ENCODE measurements at regions not wholly inside any gene's neighbourhood (a gene's known extent, or its start where the extent isn't known, plus 50 kb on each side); places are given as distances from the start of the nearest gene placed in this dataset.

DNA sequence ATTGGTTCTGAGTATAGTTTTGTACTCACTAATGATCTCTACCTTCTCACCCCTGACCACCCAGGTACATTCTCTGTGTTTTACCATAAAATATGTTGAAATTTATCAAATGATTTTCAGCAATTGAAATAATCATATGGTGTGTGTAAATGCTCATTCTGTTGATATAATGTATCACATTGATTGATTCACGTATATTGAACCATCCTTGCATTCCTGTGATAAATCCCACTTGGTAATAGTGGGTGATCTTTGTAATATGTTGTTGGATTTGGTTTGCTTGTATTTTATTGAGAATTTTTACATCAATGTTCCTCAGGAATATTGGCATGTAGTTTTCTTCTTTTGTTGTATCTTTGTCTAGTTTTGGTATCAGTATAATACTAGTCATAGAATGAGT, 1497.6 kb downstream of the OTOL1 start:
- no peak overlapping the region for H3K4me3 ChIP-seq (ENCODE audit: low read length)
- TF ChIP-seq, protein P1, sequence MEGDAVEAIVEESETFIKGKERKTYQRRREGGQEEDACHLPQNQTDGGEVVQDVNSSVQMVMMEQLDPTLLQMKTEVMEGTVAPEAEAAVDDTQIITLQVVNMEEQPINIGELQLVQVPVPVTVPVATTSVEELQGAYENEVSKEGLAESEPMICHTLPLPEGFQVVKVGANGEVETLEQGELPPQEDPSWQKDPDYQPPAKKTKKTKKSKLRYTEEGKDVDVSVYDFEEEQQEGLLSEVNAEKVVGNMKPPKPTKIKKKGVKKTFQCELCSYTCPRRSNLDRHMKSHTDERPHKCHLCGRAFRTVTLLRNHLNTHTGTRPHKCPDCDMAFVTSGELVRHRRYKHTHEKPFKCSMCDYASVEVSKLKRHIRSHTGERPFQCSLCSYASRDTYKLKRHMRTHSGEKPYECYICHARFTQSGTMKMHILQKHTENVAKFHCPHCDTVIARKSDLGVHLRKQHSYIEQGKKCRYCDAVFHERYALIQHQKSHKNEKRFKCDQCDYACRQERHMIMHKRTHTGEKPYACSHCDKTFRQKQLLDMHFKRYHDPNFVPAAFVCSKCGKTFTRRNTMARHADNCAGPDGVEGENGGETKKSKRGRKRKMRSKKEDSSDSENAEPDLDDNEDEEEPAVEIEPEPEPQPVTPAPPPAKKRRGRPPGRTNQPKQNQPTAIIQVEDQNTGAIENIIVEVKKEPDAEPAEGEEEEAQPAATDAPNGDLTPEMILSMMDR (IDR thresholded peaks at IDR 0.05; ENCODE audit: insufficient read depth, low read depth, low read length, missing control alignments) = no peak
- no peak for DNase-seq (ENCODE audit: low read depth)

GRCh38 chr3:162996368-162996767, 1499.8 kb downstream of the OTOL1 start:
- no peak overlapping the region for H3K4me3 ChIP-seq (ENCODE audit: low read length)
- TF ChIP-seq, protein P1 (IDR thresholded peaks at IDR 0.05; ENCODE audit: insufficient read depth, low read depth, low read length, missing control alignments) = no peak
- DNase-seq (ENCODE audit: low read depth) = no peak

GRCh38 chr3:162998205-162998604, 1501.6 kb downstream of the OTOL1 start:
- H3K4me3 ChIP-seq (ENCODE audit: low read length) = no peak overlapping the region
- TF ChIP-seq, protein P1 (IDR thresholded peaks at IDR 0.05; ENCODE audit: insufficient read depth, low read depth, low read length, missing control alignments) = no peak
- no peak for DNase-seq (ENCODE audit: low read depth)

- DNase-seq (ENCODE audit: low read depth) = peak; percentile 8
- H3K4me3 ChIP-seq (ENCODE audit: low read length) = no peak overlapping the region
- TF ChIP-seq, protein P1 (IDR thresholded peaks at IDR 0.05; ENCODE audit: insufficient read depth, low read depth, low read length, missing control alignments) = no peak
These were observed 1515.0 kb downstream of the OTOL1 start for GRCh38 chr3:163011596-163011995.

DNA sequence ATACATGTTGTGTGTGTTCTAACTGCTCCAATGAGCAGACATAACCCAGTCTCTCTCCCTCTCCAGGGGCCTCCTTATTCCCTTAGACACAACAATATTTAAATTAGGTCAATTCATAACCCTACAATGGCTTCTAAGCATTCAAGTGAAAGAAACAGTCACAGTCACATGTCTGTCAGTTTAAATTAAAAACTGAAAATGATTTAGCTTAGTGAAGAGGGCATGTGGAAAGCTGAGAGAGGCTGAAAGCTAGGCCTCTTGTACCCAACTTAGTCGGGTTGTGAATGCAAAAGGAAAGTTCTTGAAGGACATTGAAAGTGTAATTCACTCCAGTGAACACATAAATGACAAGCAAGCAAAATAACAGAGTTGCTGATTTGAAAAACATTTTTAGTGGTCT, 1519.6 kb downstream of the OTOL1 start:
- no peak overlapping the region for H3K4me3 ChIP-seq (ENCODE audit: low read length)
- TF ChIP-seq, protein P1 (IDR thresholded peaks at IDR 0.05; ENCODE audit: insufficient read depth, low read depth, low read length, missing control alignments) = no peak
- DNase-seq (ENCODE audit: low read depth) = no peak

- TF ChIP-seq, protein P1 (IDR thresholded peaks at IDR 0.05; ENCODE audit: insufficient read depth, low read depth, low read length, missing control alignments) = no peak
- no peak for DNase-seq (ENCODE audit: low read depth)
These were observed 1521.5 kb downstream of the OTOL1 start for GRCh38 chr3:163018067-163018466.

GRCh38 chr3:163018664-163019063, 1522.1 kb downstream of the OTOL1 start:
- TF ChIP-seq, protein P1 (IDR thresholded peaks at IDR 0.05; ENCODE audit: insufficient read depth, low read depth, low read length, missing control alignments) = no peak
- DNase-seq (ENCODE audit: low read depth) = no peak
- no peak overlapping the region for H3K4me3 ChIP-seq (ENCODE audit: low read length)

More at GRCh38 chr3:163018067-163018466, 1521.5 kb downstream of the OTOL1 start:
- H3K4me3 ChIP-seq (ENCODE audit: low read length) = no peak overlapping the region

Data from epithelial cell of esophagus (primary cell).